Left ventricle myocardium inferior (tissue), 1 donor: ENCODE measurements at regions not wholly inside any gene's neighbourhood (a gene's known extent, or its start where the extent isn't known, plus 50 kb on each side); places are given as distances from the start of the nearest gene placed in this dataset.

Source experiments
- DNase-seq: peaks from one replicate; pipeline ENCODE4 v3.0.0-alpha.2; 2020
- H3K27ac ChIP-seq: fragments of 200-600 bp; replicated peaks from 2 replicates; pipeline ENCODE4 v1.8.0; 2021
- H3K27me3 ChIP-seq: fragments of 200-600 bp; 2 replicates; pipeline ENCODE4 v1.8.0; 2021; ENCODE audit warnings: low read depth
- H3K36me3 ChIP-seq: fragments of 200-600 bp; 2 replicates; pipeline ENCODE4 v1.8.0; 2021
- H3K4me1 ChIP-seq: fragments of 200-600 bp; 2 replicates; pipeline ENCODE4 v1.8.0; 2021
- H3K4me3 ChIP-seq: fragments of 200-600 bp; 2 replicates; pipeline ENCODE4 v1.8.0; 2021; ENCODE audit warnings: mild to moderate bottlenecking, moderate library complexity
- H3K9me3 ChIP-seq: fragments of 200-600 bp; replicated peaks from 2 replicates; pipeline ENCODE4 v1.8.0; 2021
- intact Hi-C: fragments of 100-400 bp; cut with micrococcal nuclease; formaldehyde crosslinking; loops from one replicate; pipeline ENCODE4 v1.11.0; 2022
- TF ChIP-seq, protein P1 (sequence below): fragments of 200-600 bp; IDR thresholded peaks from 2 replicates; pipeline ENCODE4 v1.8.0; 2021; ENCODE audit warnings: antibody characterized with exemption, mild to moderate bottlenecking, borderline replicate concordance
- donor health status: DM: no; HTN: yes; CAD: no; lungs with severe emphysema.

DNA sequence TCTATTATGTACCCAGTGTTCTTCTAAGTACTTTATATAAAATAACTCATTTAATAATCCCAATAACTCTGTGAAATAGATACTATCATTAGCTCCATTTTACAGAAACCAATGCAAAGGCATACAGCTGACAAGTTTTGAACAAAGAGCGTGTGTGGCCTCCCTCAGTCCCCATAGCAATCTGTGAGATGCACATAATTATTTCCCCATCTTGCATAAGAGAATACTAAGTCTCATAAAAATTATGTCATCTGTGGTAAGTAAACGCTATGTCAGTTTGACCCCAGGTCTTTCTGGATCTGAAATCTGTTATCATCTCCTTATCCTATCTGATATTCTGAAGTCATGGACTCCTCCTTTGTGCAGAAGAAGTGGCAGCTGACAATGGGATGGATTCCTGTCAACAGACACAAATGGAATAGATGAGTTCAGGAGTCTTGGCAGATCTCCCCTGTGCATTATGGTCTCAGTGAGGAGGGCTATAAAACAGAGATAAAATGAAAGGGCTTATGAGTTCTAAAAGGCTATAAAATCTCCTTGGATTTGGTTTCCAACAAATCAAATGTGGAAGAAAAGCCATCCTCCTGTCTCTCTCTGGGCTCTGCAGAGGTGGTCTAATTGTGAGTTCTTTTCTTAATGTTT, 162.5 kb upstream of the TLE4 start:
- no peaks in the 10 kb centered on the region for H3K27me3 ChIP-seq
- no peaks in the 10 kb centered on the region for H3K36me3 ChIP-seq
- DNase-seq: no peak
- H3K27ac ChIP-seq: no peak overlapping the region
- H3K4me3 ChIP-seq: no peak overlapping the region
- TF ChIP-seq, protein P1, sequence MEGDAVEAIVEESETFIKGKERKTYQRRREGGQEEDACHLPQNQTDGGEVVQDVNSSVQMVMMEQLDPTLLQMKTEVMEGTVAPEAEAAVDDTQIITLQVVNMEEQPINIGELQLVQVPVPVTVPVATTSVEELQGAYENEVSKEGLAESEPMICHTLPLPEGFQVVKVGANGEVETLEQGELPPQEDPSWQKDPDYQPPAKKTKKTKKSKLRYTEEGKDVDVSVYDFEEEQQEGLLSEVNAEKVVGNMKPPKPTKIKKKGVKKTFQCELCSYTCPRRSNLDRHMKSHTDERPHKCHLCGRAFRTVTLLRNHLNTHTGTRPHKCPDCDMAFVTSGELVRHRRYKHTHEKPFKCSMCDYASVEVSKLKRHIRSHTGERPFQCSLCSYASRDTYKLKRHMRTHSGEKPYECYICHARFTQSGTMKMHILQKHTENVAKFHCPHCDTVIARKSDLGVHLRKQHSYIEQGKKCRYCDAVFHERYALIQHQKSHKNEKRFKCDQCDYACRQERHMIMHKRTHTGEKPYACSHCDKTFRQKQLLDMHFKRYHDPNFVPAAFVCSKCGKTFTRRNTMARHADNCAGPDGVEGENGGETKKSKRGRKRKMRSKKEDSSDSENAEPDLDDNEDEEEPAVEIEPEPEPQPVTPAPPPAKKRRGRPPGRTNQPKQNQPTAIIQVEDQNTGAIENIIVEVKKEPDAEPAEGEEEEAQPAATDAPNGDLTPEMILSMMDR: no peak
- intact Hi-C loops: no loop called here
- no peaks in the 10 kb centered on the region for H3K9me3 ChIP-seq
- no peaks in the 10 kb centered on the region for H3K4me1 ChIP-seq

DNA sequence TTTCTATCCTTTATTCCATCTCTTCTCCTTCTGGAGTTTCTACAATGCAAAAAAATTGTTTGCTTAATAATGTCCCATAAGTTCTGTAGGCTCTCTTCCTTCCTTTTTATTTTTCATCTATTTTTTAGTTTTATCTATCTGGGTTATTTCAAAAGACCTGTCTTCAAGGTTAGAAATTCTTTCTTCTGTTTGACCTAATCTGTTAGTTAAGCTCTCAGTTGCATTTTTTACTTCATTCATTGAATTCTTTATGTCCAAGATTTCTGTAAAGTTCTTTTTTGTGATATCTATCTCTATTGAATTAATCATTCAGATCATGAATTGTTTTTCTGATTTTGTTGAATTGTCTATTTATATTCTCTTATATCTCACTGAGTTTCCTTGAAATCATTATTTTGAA, 145.9 kb upstream of the TLE4 start:
- no peaks in the 10 kb centered on the region for H3K36me3 ChIP-seq
- H3K4me1 ChIP-seq: no peaks in the 10 kb centered on the region
- intact Hi-C loops: no loop called here
- TF ChIP-seq, protein P1: no peak
- no peaks in the 10 kb centered on the region for H3K27me3 ChIP-seq
- H3K4me3 ChIP-seq: no peak overlapping the region
- no peak overlapping the region for H3K27ac ChIP-seq
- DNase-seq: no peak
- H3K9me3 ChIP-seq: peaks cover 61% of the 10 kb centered on the region

DNA sequence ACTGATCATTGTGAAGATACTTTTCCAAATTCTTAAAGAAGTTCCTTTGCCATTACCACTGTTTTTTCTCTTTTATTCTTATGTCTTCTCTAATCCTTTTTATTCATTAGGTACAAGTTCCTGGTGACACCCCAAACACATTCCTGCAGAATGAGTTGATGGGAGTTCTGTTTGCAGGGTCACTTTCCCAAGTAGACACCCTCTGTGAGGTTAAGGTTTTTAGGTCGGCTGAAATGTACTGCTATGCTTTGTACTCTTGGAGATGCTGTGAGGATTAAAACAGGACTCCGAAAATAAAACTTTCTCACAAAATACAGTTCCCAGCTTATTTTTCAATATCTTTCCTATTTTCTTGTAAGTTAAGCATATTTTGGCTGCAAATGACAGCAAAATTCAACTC, 143.3 kb upstream of the TLE4 start:
- Histone ChIP-seq H3K36me3 (no peaks in the 10 kb centered on the region), H3K4me3 (no peak overlapping the region), H3K27ac (no peak overlapping the region), H3K9me3 (peaks cover 42% of the 10 kb centered on the region), H3K4me1 (no peaks in the 10 kb centered on the region), H3K27me3 (no peaks in the 10 kb centered on the region)
- no peak for DNase-seq
- TF ChIP-seq, protein P1: no peak
- intact Hi-C loops: no loop called here

DNA sequence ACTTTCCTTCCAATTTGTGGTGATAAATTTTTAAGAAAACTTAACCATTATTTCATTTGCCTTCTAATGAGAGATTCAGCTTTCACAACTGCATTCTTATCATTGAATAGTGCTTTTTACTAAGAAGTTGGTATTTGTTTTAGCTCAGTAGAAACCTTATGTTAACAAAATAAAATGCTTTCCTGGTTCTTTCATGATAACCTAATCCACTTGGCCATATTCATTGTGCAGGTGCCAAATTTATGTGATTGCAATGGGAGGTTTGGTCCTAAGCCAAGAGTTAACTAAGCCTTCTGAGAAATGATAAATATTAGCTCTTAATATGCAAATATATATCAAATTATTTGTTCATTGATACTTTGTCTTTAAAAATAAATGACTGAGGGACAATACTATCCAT, 141.1 kb upstream of the TLE4 start:
- H3K4me1 ChIP-seq: no peaks in the 10 kb centered on the region
- intact Hi-C loops: no loop called here
- no peaks in the 10 kb centered on the region for H3K36me3 ChIP-seq
- no peak for DNase-seq
- H3K9me3 ChIP-seq: peaks cover 20% of the 10 kb centered on the region
- TF ChIP-seq, protein P1: no peak
- no peak overlapping the region for H3K27ac ChIP-seq
- no peaks in the 10 kb centered on the region for H3K27me3 ChIP-seq
- H3K4me3 ChIP-seq: no peak overlapping the region

DNA sequence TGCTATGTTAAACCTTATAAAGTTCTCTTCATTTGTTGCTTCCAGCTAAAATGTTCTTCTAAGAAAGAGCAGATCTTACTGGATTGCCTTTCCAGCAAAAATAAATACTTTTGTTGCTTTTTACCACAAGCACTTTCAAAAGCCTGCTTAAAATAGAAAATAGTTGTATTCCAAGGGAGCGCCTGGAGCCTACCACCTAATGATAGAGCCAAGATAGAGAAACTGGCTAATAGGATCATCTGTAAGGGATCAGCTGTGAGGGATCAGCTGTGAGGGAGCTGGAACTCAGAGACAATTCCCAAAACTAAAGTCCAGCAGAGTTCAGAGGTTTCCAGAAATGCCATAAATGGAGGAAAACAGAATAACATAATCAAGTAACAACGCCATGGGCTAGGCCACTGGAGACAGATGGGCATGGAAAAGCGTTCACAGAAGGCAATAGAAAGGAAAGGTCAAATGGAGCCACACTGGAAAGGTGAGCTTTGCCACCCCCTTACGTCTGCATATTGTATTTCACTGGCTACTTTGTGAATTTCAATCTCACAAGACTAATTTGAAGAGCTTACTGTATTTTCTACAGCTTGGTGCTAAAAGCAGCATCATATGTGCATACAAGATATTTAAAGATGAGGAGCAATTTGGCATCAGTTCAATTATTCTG, 140.6 kb upstream of the TLE4 start:
- intact Hi-C loops: no loop called here
- no peaks in the 10 kb centered on the region for H3K27me3 ChIP-seq
- no peak overlapping the region for H3K27ac ChIP-seq
- no peaks in the 10 kb centered on the region for H3K36me3 ChIP-seq
- TF ChIP-seq, protein P1: no peak
- H3K4me1 ChIP-seq: no peaks in the 10 kb centered on the region
- peaks cover 14% of the 10 kb centered on the region for H3K9me3 ChIP-seq
- H3K4me3 ChIP-seq: no peak overlapping the region
- no peak for DNase-seq
